A549 (cell line): ENCODE measurements at regions not wholly inside any gene's neighbourhood (a gene's known extent, or its start where the extent isn't known, plus 50 kb on each side); places are given as distances from the start of the nearest gene placed in this dataset.

Experiments
- ATAC-seq, 2 experiments: fragments of 200-7000 bp in 1 of 2; fragments of >200 bp in 1 of 2; cut with Nextera tagmentation in 1 of 2; cut with Tn5 transposase in 1 of 2; 3 replicates each; pipeline versions ENCODE4 v1.8.0 to v1.9.1; 2018 to 2020; ENCODE audit warnings: mild to moderate bottlenecking in 1 of 2, moderate library complexity in 1 of 2
- CTCF ChIA-PET: fragments of 300-600 bp; sonication (Branson Sonifier 250); formaldehyde crosslinking; extraction: SDS; loops from one replicate; lab custom pipeline; 2021; ENCODE audit warnings: antibody characterized with exemption, inconsistent platforms; lab: Yijun Ruan, JAX
- POLR2A ChIA-PET: fragments of 350-600 bp; formaldehyde crosslinking; extraction: SDS; loops from one replicate; lab custom pipeline; 2021; ENCODE audit warnings: antibody characterized with exemption, inconsistent platforms; lab: Yijun Ruan, JAX
- DNase-seq, 2 experiments: peaks; one replicate each; pipeline versions ENCODE4 v3.0.0 to v3.0.0-alpha.2; 2011 to 2016; ENCODE audit warnings: low read depth in 1 of 2, low spot score in 1 of 2
- FAIRE-seq: peaks from 2 replicates; lab custom pipeline; 2011; peaks lifted over from hg19 to GRCh38; lab: Jason Lieb, UNC
- H3K27ac ChIP-seq, 2 experiments: fragments of >200 bp; sonication (Bioruptor Twin); formaldehyde crosslinking; 3 replicates each; pipeline ENCODE4 v1.5.1; 2016 to 2017
- H3K4me1 ChIP-seq: fragments of >200 bp; sonication (Bioruptor Twin); formaldehyde crosslinking; 3 replicates; pipeline ENCODE4 v1.6.1; 2016
- H3K4me2 ChIP-seq: fragments of >200 bp; sonication (Bioruptor Twin); formaldehyde crosslinking; 3 replicates; pipeline ENCODE4 v1.6.1; 2016
- H3K4me3 ChIP-seq: fragments of >200 bp; sonication (Bioruptor Twin); formaldehyde crosslinking; 3 replicates; pipeline ENCODE4 v1.5.1; 2016
- H3K9me3 ChIP-seq: fragments of >200 bp; sonication (Bioruptor Twin); formaldehyde crosslinking; 3 replicates; pipeline ENCODE4 v1.6.1; 2016
- ATOH8 ChIP-seq: fragments of 250-450 bp; sonication (Bioruptor Pico); IDR thresholded peaks from 2 replicates; pipeline ENCODE4 v1.5.0; 2020; ENCODE audit warnings: low read depth, mild to moderate bottlenecking, moderate library complexity
- CBX2 ChIP-seq: fragments of 200-600 bp; sonication (generic); IDR thresholded peaks from 2 replicates; pipeline ENCODE4 v1.6.1; 2016; ENCODE audit warnings: low read depth, mild to moderate bottlenecking, borderline replicate concordance
- CEBPB ChIP-seq, 2 experiments: fragments of >200 bp in 1 of 2; sonication (Bioruptor Twin) in 1 of 2; formaldehyde crosslinking in 1 of 2; IDR thresholded peaks; 2 replicates each; pipeline ENCODE4 v1.6.1; 2012 to 2016
- CHD4 ChIP-seq: fragments of 200-600 bp; sonication (generic); IDR thresholded peaks from 2 replicates; pipeline ENCODE4 v1.6.1; 2016; ENCODE audit warnings: antibody characterized with exemption, mild to moderate bottlenecking, borderline replicate concordance
- E2F6 ChIP-seq: IDR thresholded peaks from 2 replicates; pipeline ENCODE4 v1.6.1; 2012; ENCODE audit warnings: low read depth, borderline replicate concordance
- EHF ChIP-seq: fragments of 250-450 bp; sonication (Bioruptor Pico); IDR thresholded peaks from 2 replicates; pipeline ENCODE4 v1.5.0; 2020; ENCODE audit warnings: mild to moderate bottlenecking
- EHMT2 ChIP-seq: fragments of 200-600 bp; sonication (generic); IDR thresholded peaks from 2 replicates; pipeline ENCODE4 v1.6.1; 2016; ENCODE audit warnings: antibody characterized with exemption, low read depth, mild to moderate bottlenecking, moderate library complexity
- ELK1 ChIP-seq: fragments of 150-350 bp; IDR thresholded peaks from 2 replicates; pipeline ENCODE4 v1.6.1; 2014; ENCODE audit warnings: low read depth, mild to moderate bottlenecking, low read length
- EP300 ChIP-seq, 2 experiments: fragments of >200 bp; sonication (Bioruptor Twin); formaldehyde crosslinking; IDR thresholded peaks; 2 replicates in 1 of 2; 3 replicates in 1 of 2; pipeline ENCODE4 v1.6.1; 2016 to 2017
- FOSB ChIP-seq: fragments of 250-450 bp; sonication (Bioruptor Pico); IDR thresholded peaks from 2 replicates; pipeline ENCODE4 v1.5.0; 2020; ENCODE audit warnings: mild to moderate bottlenecking, moderate library complexity
- FOSL2 ChIP-seq, 2 experiments: fragments of 450-650 bp in 1 of 2; fragments of >200 bp in 1 of 2; sonication (Bioruptor Twin) in 1 of 2; formaldehyde crosslinking; IDR thresholded peaks; 2 replicates each; pipeline versions ENCODE4 v1.5.0 to v1.6.1; 2016 to 2020; ENCODE audit warnings: mild to moderate bottlenecking in 1 of 2, moderate library complexity in 1 of 2
- GATA3 ChIP-seq: IDR thresholded peaks from 2 replicates; pipeline ENCODE4 v1.6.1; 2012; ENCODE audit warnings: borderline replicate concordance
- HDAC2 ChIP-seq: fragments of 200-600 bp; sonication (generic); IDR thresholded peaks from 2 replicates; pipeline ENCODE4 v1.6.1; 2016
- HES2 ChIP-seq: fragments of >200 bp; sonication (Bioruptor Twin); formaldehyde crosslinking; IDR thresholded peaks from 2 replicates; pipeline ENCODE4 v1.6.1; 2016
- HEYL ChIP-seq: fragments of 250-450 bp; sonication (Bioruptor Pico); IDR thresholded peaks from 2 replicates; pipeline ENCODE4 v1.8.0; 2021; ENCODE audit warnings: mild to moderate bottlenecking, moderate library complexity
- HMGXB4 ChIP-seq: fragments of 250-450 bp; sonication (Bioruptor Pico); IDR thresholded peaks from 2 replicates; pipeline ENCODE4 v1.5.0; 2021; ENCODE audit warnings: mild to moderate bottlenecking, moderate library complexity, borderline replicate concordance
- HOXB13 ChIP-seq: fragments of 250-450 bp; sonication (Bioruptor Pico); IDR thresholded peaks from 2 replicates; pipeline ENCODE4 v1.5.0; 2020; ENCODE audit warnings: low read depth, mild to moderate bottlenecking, moderate library complexity
- JUN ChIP-seq, 2 experiments: fragments of >200 bp; sonication (Bioruptor Twin); formaldehyde crosslinking; IDR thresholded peaks; 2 replicates in 1 of 2; 3 replicates in 1 of 2; pipeline ENCODE4 v1.6.1; 2016 to 2017
- JUNB ChIP-seq: fragments of >200 bp; sonication (Bioruptor Twin); formaldehyde crosslinking; IDR thresholded peaks from 2 replicates; pipeline ENCODE4 v1.6.1; 2016
- MAFK ChIP-seq: fragments of 450-650 bp; IDR thresholded peaks from 2 replicates; pipeline ENCODE4 v1.6.1; 2014; ENCODE audit not compliant: partially characterized antibody
- MAX ChIP-seq: IDR thresholded peaks from 2 replicates; pipeline ENCODE4 v1.6.1; 2012
- MAZ ChIP-seq: fragments of 150-350 bp; IDR thresholded peaks from 2 replicates; pipeline ENCODE4 v1.6.1; 2014; ENCODE audit warnings: antibody characterized with exemption, low read depth, low read length, borderline replicate concordance
- NFE2L2 ChIP-seq: fragments of 150-350 bp; conservative IDR thresholded peaks from 2 replicates; pipeline ENCODE4 v1.6.1; 2014; ENCODE audit warnings: low read length
- NR3C1 ChIP-seq: fragments of >200 bp; sonication (Bioruptor Twin); formaldehyde crosslinking; IDR thresholded peaks from 3 replicates; pipeline ENCODE4 v1.6.1; 2017
- PHF8 ChIP-seq: fragments of 200-600 bp; sonication (generic); IDR thresholded peaks from 2 replicates; pipeline ENCODE4 v1.6.1; 2016; ENCODE audit warnings: low read depth, mild to moderate bottlenecking, antibody characterized with exemption, moderate library complexity, borderline replicate concordance
- POLR2A ChIP-seq: IDR thresholded peaks from 2 replicates; pipeline ENCODE4 v1.6.1; 2012; ENCODE audit warnings: mild to moderate bottlenecking, low read length
- POLR2AphosphoS2 ChIP-seq: conservative IDR thresholded peaks from 2 replicates; pipeline ENCODE4 v1.6.1; 2012; ENCODE audit warnings: low read length, improper control_type of control experiment, inconsistent platforms
- RAD21 ChIP-seq, 2 experiments: fragments of >200 bp in 1 of 2; sonication (Bioruptor Twin) in 1 of 2; formaldehyde crosslinking in 1 of 2; IDR thresholded peaks in 1 of 2; conservative IDR thresholded peaks in 1 of 2; 2 replicates in 1 of 2; 3 replicates in 1 of 2; pipeline ENCODE4 v1.6.1; 2012 to 2018; ENCODE audit warnings: inconsistent platforms in 1 of 2
- RARB ChIP-seq: fragments of 250-450 bp; sonication (Bioruptor Pico); IDR thresholded peaks from 2 replicates; pipeline ENCODE4 v1.8.0; 2021; ENCODE audit warnings: mild to moderate bottlenecking, moderate library complexity
- RFX5 ChIP-seq: fragments of 450-650 bp; IDR thresholded peaks from 2 replicates; pipeline ENCODE4 v1.7.1; 2014; ENCODE audit warnings: antibody characterized with exemption, mild to moderate bottlenecking, moderate library complexity
- RNF2 ChIP-seq: fragments of 200-600 bp; sonication (generic); IDR thresholded peaks from 2 replicates; pipeline ENCODE4 v1.6.1; 2016; ENCODE audit warnings: low read depth, mild to moderate bottlenecking, antibody characterized with exemption, moderate library complexity, borderline replicate concordance
- USF2 ChIP-seq: fragments of 450-650 bp; IDR thresholded peaks from 2 replicates; pipeline ENCODE4 v1.6.1; 2014; ENCODE audit warnings: antibody characterized with exemption
- ZC3H11A ChIP-seq: fragments of 450-650 bp; IDR thresholded peaks from 2 replicates; pipeline ENCODE4 v1.6.1; 2014; ENCODE audit warnings: antibody characterized with exemption, mild to moderate bottlenecking
- WGBS: methylation state at CpG from one replicate; pipeline ENCODE4 v1.1.6; 2017; ENCODE audit errors: missing lambda C conversion rate; 5-methylcytosine and 5-hydroxymethylcytosine counted together

GRCh38 chr12:70052476-70052875, 190.8 kb upstream of the CNOT2 start:
- no peak for FAIRE-seq
- ChIA-PET CTCF (no interaction called here), POLR2A (no interaction called here)
- Histone ChIP-seq H3K4me1 (peaks cover 10% of the 10 kb centered on the region; the same call in 2 of the 3 replicates), H3K4me3 (no peak overlapping the region), H3K4me2 (peak overlapping the region; percentile 38), H3K9me3 (no peaks in the 10 kb centered on the region), H3K27ac (peak overlapping the region; percentile 40 to 66; a peak in 5 of 6 replicates)
- TF ChIP-seq ZC3H11A (no peak), PHF8 (no peak), RAD21 (conservative IDR thresholded peaks at IDR 0.05 in 1 of 2, IDR thresholded peaks at IDR 0.05 in 1 of 2) (no peak), NFE2L2 (no peak), CBX2 (no peak), POLR2A (no peak)
- WGBS, result 94% methylated on average over 1 of the region's 1 CpG
- no peak for DNase-seq
- peak; percentile 23 to 28; a peak in 2 of 6 replicates for ATAC-seq

- ChIA-PET CTCF (no interaction called here), POLR2A (no interaction called here)
- ATAC-seq, result peak; percentile 91 to 95
- H3K4me1 ChIP-seq, result peaks cover 10% of the 10 kb centered on the region; the same call in 2 of the 3 replicates
- peak overlapping the region; percentile 38 for H3K4me2 ChIP-seq
- no peak for FAIRE-seq
- peak overlapping the region; percentile 48 to 73; a peak in 5 of 6 replicates for H3K27ac ChIP-seq
- no peaks in the 10 kb centered on the region for H3K9me3 ChIP-seq
- peak; percentile 28 to 81 for DNase-seq
- no peak overlapping the region for H3K4me3 ChIP-seq
- 20% methylated on average over 4 of the region's 4 CpGs for WGBS
- TF ChIP-seq FOSL2 (IDR thresholded peaks at IDR 0.05), result peak; percentile 87
- TF ChIP-seq FOSL2 (CRISPR knock-in tag; IDR thresholded peaks at IDR 0.05), result peak; percentile 95
- no peak for TF ChIP-seq RNF2
- no peak for TF ChIP-seq HOXB13 (CRISPR knock-in tag)
- peak; percentile 73 for TF ChIP-seq MAFK
- TF ChIP-seq MAZ, result no peak
- TF ChIP-seq FOSB (CRISPR knock-in tag), result no peak
- no peak for TF ChIP-seq HMGXB4
- peak; percentile 71; the same call in 1 of the 2 replicates for TF ChIP-seq NFE2L2
- 0 out of 2 replicates have a peak, but pooled peaks have one; percentile 53 for TF ChIP-seq EHMT2
- no peak for TF ChIP-seq USF2
- TF ChIP-seq HDAC2, result no peak
- TF ChIP-seq EHF (CRISPR knock-in tag), result no peak
- peak; percentile 99 for TF ChIP-seq CEBPB (IDR thresholded peaks at IDR 0.05)
- 0 out of 5 replicates have a peak, but pooled peaks of 1 of the 2 experiments have one; percentile 42 for TF ChIP-seq JUN (IDR thresholded peaks at IDR 0.05)
- no peak for TF ChIP-seq CBX2
- TF ChIP-seq RARB (CRISPR knock-in tag), result no peak
- TF ChIP-seq EP300 (IDR thresholded peaks at IDR 0.05), result no peak
- TF ChIP-seq NR3C1, result no peak
- no peak for TF ChIP-seq ELK1
- peak; percentile 33; the same call in 1 of the 2 replicates for TF ChIP-seq MAX
- TF ChIP-seq GATA3, result no peak
- no peak for TF ChIP-seq ATOH8
- no peak for TF ChIP-seq HEYL (CRISPR knock-in tag)
- no peak for TF ChIP-seq CHD4
- TF ChIP-seq E2F6, result no peak
- no peak for TF ChIP-seq POLR2AphosphoS2
- TF ChIP-seq JUNB, result peak; percentile 57; the same call in 1 of the 2 replicates
- peak; percentile 96 for TF ChIP-seq HES2
- TF ChIP-seq RFX5, result no peak
Observed at GRCh38 chr12:70052931-70053497, 190.2 kb upstream of the CNOT2 start.
